ENCODE measurements at regions not wholly inside any gene's neighbourhood (a gene's known extent, or its start where the extent isn't known, plus 50 kb on each side); places are given as distances from the start of the nearest gene placed in this dataset.

DNA sequence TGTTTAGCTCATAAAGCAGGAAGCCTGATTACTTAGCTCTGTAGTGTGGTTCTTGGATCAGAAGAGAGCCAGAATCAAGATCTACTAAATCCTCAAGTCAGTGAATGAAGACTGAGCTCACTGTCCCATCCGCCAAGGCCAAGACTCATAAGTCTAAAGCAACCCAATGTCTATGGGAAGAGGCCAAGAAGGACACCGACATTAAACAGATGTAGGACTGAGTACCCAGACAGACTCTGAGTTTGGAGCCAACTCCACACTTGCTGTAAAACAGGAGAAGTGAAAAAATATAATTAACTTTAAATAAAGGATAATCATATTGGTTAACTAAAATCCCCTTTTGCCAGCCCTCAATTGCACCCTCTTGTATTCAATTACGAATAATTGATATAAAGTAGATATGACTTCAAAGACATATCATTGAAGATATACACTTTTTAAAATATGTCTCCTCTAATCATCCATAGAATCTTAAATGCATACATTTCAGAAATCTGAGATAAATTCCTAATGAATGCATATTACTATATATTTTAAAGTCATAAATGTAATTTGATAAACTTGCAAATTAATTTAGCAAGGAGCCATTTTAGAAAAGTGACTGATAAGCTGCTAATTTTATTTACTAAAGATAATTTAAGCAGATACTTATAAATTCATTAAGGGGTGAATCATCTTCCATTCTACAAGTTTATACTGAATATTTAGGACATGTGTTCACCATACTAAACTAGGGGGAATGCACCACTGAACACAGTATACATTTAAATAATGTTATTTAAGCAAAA lies 617.0 kb upstream of the ARID1B start:
- no peak for DNase-seq (ENCODE audit: low read depth in 2 of 2)

- no peak for DNase-seq (ENCODE audit: low read depth in 2 of 2)
Observed at GRCh38 chr6:156154896-156155295, 622.3 kb upstream of the ARID1B start.

DNA sequence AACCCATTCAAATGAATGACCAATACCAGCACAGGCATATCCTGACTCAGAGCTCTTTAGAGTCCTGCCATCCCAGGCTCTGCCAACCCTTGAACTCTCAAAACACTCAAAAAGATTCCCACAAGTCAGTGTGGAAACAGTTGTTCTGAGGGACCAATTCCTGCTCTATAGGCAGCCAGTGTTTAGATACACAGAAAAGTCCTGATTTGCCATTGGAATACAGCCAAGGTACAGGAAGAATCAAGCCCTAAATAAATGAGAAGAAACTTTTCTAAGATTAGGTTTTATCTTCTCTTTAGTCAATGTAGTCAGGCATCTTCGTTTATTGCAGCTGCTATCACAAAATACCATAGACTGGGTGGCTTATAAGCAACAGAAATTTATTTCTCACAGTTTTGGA lies 626.8 kb upstream of the ARID1B start:
- DNase-seq (ENCODE audit: low read depth in 2 of 2): no peak

DNA sequence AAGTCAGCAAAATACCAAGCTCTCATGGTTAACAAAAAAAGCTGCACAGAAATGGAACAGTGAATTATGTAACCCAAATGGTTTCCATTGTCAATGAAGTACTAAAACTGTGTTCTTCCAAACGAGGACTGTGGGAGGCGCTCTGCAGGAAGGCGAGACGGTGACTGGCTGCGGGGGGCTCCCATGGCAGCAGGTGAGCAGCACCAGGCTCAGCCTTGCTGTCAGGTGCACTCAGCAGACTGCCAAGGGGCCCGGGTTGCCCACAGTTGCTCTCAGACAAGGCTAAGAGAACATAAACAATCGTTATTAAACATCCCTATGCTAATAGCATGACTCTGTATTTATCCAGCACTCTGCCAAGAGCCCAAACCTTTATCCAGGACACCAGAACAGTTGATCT lies 630.3 kb upstream of the ARID1B start:
- DNase-seq (ENCODE audit: low read depth in 2 of 2): no peak

- DNase-seq (ENCODE audit: low read depth in 2 of 2): no peak
Observed at GRCh38 chr6:156131221-156131903, 645.8 kb upstream of the ARID1B start.

- DNase-seq (ENCODE audit: low read depth in 2 of 2): no peak
Observed at GRCh38 chr6:156126535-156126934, 650.6 kb upstream of the ARID1B start.

DNA sequence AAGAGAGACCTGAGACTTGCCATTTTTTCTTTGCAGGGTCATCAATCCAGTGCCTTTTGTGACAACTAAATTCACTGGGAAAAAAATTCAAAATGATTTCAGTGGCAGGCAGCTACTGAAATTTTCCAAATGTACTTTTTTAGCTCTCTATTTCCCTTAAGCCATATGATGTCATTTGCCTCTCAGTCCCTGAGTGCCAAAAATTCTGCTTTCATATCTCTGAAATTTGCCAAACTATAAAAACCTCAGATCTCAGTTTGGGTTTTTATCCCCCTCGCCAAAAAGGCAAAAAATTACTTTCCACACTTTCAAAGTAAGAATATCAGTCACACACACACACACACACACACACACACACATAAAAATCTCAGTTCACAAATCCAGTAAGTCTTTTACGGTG lies 651.3 kb upstream of the ARID1B start:
- no peak for DNase-seq (ENCODE audit: low read depth in 2 of 2)

DNA sequence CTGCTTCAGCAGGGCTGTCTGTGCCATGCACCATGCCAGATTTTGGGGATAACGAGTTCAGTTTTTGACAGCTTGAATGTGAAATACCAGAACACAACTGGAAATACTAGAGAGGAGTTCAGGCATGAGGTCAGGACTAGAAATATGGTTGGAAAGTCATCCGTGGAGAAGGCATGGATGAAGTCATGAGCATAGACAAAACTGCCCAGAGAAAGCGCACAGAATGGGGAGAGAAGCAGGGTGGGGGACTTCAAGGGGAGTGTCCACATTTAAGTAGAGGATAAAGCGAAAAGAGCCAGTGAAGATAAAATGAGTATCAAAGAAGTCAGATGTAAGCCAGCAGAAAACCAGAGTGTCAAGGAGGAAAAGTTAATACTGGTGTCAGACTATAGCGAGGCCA lies 653.4 kb upstream of the ARID1B start:
- no peak for DNase-seq (ENCODE audit: low read depth in 2 of 2)

GRCh38 chr6:156121973-156122372 lies 655.2 kb upstream of the ARID1B start:
- DNase-seq (ENCODE audit: low read depth in 2 of 2): no peak

GRCh38 chr6:156114541-156114940 lies 658.9 kb upstream of the NOX3 start:
- no peak for DNase-seq (ENCODE audit: low read depth in 2 of 2)

GRCh38 chr6:156113631-156114030 lies 658.0 kb upstream of the NOX3 start:
- no peak for DNase-seq (ENCODE audit: low read depth in 2 of 2)

GRCh38 chr6:156111913-156112312 lies 656.3 kb upstream of the NOX3 start:
- DNase-seq (ENCODE audit: low read depth in 2 of 2): no peak

GRCh38 chr6:156110249-156110648 lies 654.6 kb upstream of the NOX3 start:
- no peak for DNase-seq (ENCODE audit: low read depth in 2 of 2)

- no peak for DNase-seq (ENCODE audit: low read depth in 2 of 2)
Observed at GRCh38 chr6:156109713-156110112, 654.1 kb upstream of the NOX3 start.

GRCh38 chr6:156107624-156108101 lies 652.0 kb upstream of the NOX3 start:
- DNase-seq (ENCODE audit: low read depth in 2 of 2): no peak

DNA sequence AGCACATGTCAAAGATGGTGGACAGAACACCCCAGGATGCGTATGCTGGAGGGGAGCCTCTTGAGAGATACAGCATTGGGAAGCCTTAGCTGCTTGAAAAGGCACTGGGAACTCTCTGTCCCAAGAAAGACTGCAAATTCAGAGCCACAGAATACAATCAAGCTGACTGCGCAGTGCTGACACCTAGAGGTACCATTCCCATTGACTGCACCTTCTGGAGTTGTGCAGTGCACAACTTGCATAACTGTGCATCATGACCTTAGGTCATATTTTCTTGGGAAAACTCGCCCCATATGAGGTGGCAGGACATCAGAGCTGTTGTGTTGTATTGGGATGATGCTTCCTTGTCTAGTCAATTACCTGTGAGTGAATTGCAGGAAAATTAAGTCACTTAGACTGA lies 646.5 kb upstream of the NOX3 start:
- DNase-seq (ENCODE audit: low read depth in 2 of 2): no peak

DNA sequence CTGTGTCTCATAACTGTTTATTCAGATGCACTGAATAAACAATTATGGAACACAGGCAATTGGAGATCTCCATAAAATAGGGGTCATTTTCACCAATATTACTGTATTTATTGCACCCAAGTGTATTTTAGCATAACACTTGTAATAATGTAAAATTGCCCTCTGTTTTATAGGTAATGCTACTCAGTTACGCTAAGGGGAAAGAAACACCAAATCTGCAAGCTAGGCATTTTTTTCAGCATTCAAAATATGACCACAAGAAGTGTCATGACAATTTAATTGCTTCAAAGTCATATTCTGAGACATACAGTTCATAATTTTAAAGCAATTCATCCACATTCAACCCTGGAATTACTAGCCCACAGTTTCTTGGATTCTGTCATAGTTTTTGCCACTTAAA lies 643.2 kb upstream of the NOX3 start:
- DNase-seq (ENCODE audit: low read depth in 2 of 2): no peak

GRCh38 chr6:156087487-156087886 lies 631.8 kb upstream of the NOX3 start:
- DNase-seq (ENCODE audit: low read depth in 2 of 2): no peak

- no peak for DNase-seq (ENCODE audit: low read depth in 2 of 2)
Observed at GRCh38 chr6:156082012-156082411, 626.4 kb upstream of the NOX3 start.

DNA sequence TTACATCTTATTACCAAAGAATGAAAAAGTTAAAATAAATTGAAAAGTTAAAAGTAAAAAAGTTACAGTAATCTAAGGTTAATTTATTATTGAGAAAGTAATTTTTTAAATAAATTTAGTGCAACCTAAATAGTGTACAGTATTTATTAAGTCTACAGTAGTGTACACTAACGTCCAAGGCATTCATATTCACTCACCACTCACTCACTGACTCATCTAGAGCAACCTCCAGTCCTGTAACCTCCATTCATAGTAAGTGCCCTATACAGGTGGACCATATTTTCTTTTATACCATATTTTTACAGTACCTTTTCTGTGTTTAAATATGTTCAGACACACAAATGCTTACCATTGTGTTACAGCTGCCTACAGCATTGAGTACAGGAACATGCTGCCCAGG lies 624.7 kb upstream of the NOX3 start:
- no peak for DNase-seq (ENCODE audit: low read depth in 2 of 2)

DNA sequence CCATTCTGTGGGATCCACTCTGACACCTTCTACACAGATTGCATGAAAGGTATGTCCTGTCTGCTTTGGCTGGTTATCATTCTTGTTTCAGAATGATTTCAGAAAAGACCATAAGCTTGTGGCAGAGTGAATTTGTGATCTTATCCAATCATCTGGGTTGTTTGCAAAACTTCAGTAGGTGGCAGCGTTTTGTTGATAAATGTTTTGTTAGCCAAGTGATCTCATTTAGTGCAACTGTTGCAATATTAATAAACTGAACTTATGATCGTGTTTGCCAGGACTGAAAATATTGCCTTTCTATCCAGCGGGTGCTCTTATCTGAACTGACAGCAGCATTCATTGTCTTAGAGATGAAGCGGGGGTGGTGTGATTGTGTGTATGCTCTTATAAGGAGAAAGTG lies 613.2 kb upstream of the NOX3 start:
- DNase-seq (ENCODE audit: low read depth in 2 of 2): peak in 1 of 2 experiments; percentile 1

DNA sequence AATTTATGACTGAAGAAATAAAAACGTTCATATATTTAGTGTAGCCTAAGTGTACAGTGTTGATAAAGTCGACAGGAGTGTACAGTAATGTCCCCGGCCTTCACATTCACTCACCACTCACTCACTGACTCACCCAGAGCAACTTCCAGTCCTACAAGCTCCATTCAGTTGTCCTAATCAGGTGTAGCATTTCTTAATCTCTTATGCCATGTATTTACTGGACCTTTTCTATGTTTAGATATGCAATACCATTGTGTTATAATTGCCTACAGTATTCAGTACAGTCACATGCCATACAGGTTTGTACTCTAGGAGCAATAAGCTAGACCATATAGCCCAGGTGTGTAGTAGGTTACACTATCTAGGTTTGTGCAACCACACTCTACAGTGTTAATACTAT lies 610.2 kb upstream of the NOX3 start:
- DNase-seq (ENCODE audit: low read depth in 2 of 2): no peak

- no peak for DNase-seq (ENCODE audit: low read depth in 2 of 2)
Observed at GRCh38 chr6:156062091-156062563, 606.5 kb upstream of the NOX3 start.

All from fibroblast of skin of left quadriceps (primary cell).